ENCODE measurements at regions not wholly inside any gene's neighbourhood (a gene's known extent, or its start where the extent isn't known, plus 50 kb on each side); places are given as distances from the start of the nearest gene placed in this dataset.

GRCh38 chr11:134607963-134608750 is 196.1 kb upstream of the B3GAT1 start:
- DNase-seq (ENCODE audit: extremely low spot score), result no peak
- POLR2A ChIA-PET, result no interaction called here
- TF ChIP-seq CTCF (IDR thresholded peaks at IDR 0.05; ENCODE audit: control extremely low read depth, extremely low read depth, low read depth, missing control alignments), result no peak
- CTCF ChIA-PET, result no interaction called here

- ChIA-PET CTCF (no interaction called here), POLR2A (no interaction called here)
- no peak for DNase-seq (ENCODE audit: extremely low spot score)
- TF ChIP-seq CTCF (IDR thresholded peaks at IDR 0.05; ENCODE audit: control extremely low read depth, extremely low read depth, low read depth, missing control alignments), result no peak
Observed at GRCh38 chr11:134606251-134606650, 194.2 kb upstream of the B3GAT1 start.

GRCh38 chr11:134604886-134605285 is 192.8 kb upstream of the B3GAT1 start:
- ChIA-PET POLR2A (no interaction called here), CTCF (no interaction called here)
- TF ChIP-seq CTCF (IDR thresholded peaks at IDR 0.05; ENCODE audit: control extremely low read depth, extremely low read depth, low read depth, missing control alignments), result no peak
- no peak for DNase-seq (ENCODE audit: extremely low spot score)

- TF ChIP-seq CTCF (IDR thresholded peaks at IDR 0.05; ENCODE audit: control extremely low read depth, extremely low read depth, low read depth, missing control alignments), result no peak
- ChIA-PET CTCF (no interaction called here), POLR2A (no interaction called here)
- DNase-seq (ENCODE audit: extremely low spot score), result no peak
Observed at GRCh38 chr11:134599299-134599771, 187.3 kb upstream of the B3GAT1 start.

GRCh38 chr11:134598368-134598767 is 186.3 kb upstream of the B3GAT1 start:
- TF ChIP-seq CTCF (IDR thresholded peaks at IDR 0.05; ENCODE audit: control extremely low read depth, extremely low read depth, low read depth, missing control alignments), result no peak
- ChIA-PET POLR2A (no interaction called here), CTCF (interaction anchor here (1.0 kb wide), 1 partner anchor 34 kb away, joined by 3 read pairs; no protein-coding TSS in a partner anchor)
- no peak for DNase-seq (ENCODE audit: extremely low spot score)

GRCh38 chr11:134597452-134597851 is 185.4 kb upstream of the B3GAT1 start:
- CTCF ChIA-PET, result no interaction called here
- TF ChIP-seq CTCF (IDR thresholded peaks at IDR 0.05; ENCODE audit: control extremely low read depth, extremely low read depth, low read depth, missing control alignments), result no peak
- POLR2A ChIA-PET, result no interaction called here
- no peak for DNase-seq (ENCODE audit: extremely low spot score)

Data from GM10248 (cell line).